GM23338 (cell line): ENCODE measurements at regions not wholly inside any gene's neighbourhood (a gene's known extent, or its start where the extent isn't known, plus 50 kb on each side); places are given as distances from the start of the nearest gene placed in this dataset.
"Not testable (repeated sequence)": the region's sequence is repeated elsewhere in the genome, so short reads cannot be mapped to it uniquely, and the experiment has no call there.

Experiments used
- CREB1 ChIP-seq: fragments of 250-450 bp; sonication (Bioruptor Pico); IDR thresholded peaks from 2 replicates; pipeline ENCODE4 v1.5.0; 2020; ENCODE audit warnings: low read depth, mild to moderate bottlenecking, moderate library complexity
- EZH2 ChIP-seq: fragments of 200-600 bp; sonication (generic); IDR thresholded peaks from one replicate; pipeline ENCODE4 v1.8.0; 2017; ENCODE audit warnings: antibody characterized with exemption, mild to moderate bottlenecking, low read depth; ENCODE audit not compliant: unreplicated experiment
- EZH2phosphoT487 ChIP-seq: fragments of 200-600 bp; sonication (generic); IDR thresholded peaks from one replicate; pipeline ENCODE4 v1.8.1; 2018; ENCODE audit warnings: antibody characterized with exemption; ENCODE audit not compliant: unreplicated experiment
- JUNB ChIP-seq: IDR thresholded peaks from one replicate; pipeline ENCODE4 v1.6.1; 2016; ENCODE audit warnings: antibody characterized with exemption; ENCODE audit not compliant: unreplicated experiment
- NANOG ChIP-seq: IDR thresholded peaks from 2 replicates; pipeline ENCODE4 v1.6.1; 2016; ENCODE audit warnings: antibody characterized with exemption, borderline replicate concordance
- POLR2AphosphoS5 ChIP-seq: IDR thresholded peaks from 2 replicates; pipeline ENCODE4 v1.6.1; 2016; ENCODE audit warnings: antibody characterized with exemption, low read depth
- STAT1 ChIP-seq: IDR thresholded peaks from one replicate; pipeline ENCODE4 v1.6.1; 2016; ENCODE audit warnings: antibody characterized with exemption; ENCODE audit not compliant: unreplicated experiment
- ZNF114 ChIP-seq: fragments of 250-450 bp; sonication (Bioruptor Pico); IDR thresholded peaks from 2 replicates; pipeline ENCODE4 v1.5.0; 2020; ENCODE audit warnings: mild to moderate bottlenecking, moderate library complexity
- ZNF331 ChIP-seq: fragments of 250-450 bp; sonication (Bioruptor Pico); IDR thresholded peaks from 2 replicates; pipeline ENCODE4 v1.5.0; 2020; ENCODE audit warnings: low read depth, mild to moderate bottlenecking, moderate library complexity
- TF ChIP-seq, protein P1 (sequence below), 2 experiments: fragments of 200-600 bp in 1 of 2; sonication (generic) in 1 of 2; conservative IDR thresholded peaks; 2 replicates each; pipeline versions ENCODE4 v1.5.1 to v1.6.1; 2016 to 2017; ENCODE audit warnings: antibody characterized with exemption in 2 of 2, low read depth in 2 of 2, mild to moderate bottlenecking in 2 of 2, moderate library complexity in 1 of 2
- TF ChIP-seq, protein P2 (sequence below): IDR thresholded peaks from one replicate; pipeline ENCODE4 v1.6.1; 2018; ENCODE audit warnings: antibody characterized with exemption; ENCODE audit not compliant: unreplicated experiment
- TF ChIP-seq, protein P3 (sequence below): IDR thresholded peaks from 2 replicates; pipeline ENCODE4 v1.6.1; 2016; ENCODE audit warnings: antibody characterized with exemption
- TF ChIP-seq, protein P4 (sequence below): fragments of 250-450 bp; sonication (Bioruptor Pico); IDR thresholded peaks from 2 replicates; pipeline ENCODE4 v1.5.0; 2020; ENCODE audit warnings: mild to moderate bottlenecking, moderate library complexity

DNA sequence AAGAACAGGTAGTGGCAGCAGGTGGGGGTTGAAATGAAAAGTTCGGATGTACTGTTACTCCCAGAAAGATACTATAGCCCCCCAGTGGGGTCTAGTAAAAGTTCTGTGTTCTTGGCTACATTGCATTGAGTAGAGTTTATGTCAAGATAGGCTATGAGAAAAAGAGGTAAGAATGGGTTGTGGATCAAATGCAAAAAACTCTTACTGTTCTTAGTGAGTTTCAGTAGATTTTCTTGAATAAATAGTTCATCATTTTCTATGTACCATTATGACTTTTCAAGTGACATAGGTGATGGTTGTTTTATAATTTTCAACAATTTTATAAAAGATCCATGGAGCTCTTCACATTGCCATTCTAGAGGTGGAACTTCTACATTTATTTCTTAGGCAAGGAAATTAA, 165.4 kb downstream of the USP22 start:
- TF ChIP-seq, protein P1, sequence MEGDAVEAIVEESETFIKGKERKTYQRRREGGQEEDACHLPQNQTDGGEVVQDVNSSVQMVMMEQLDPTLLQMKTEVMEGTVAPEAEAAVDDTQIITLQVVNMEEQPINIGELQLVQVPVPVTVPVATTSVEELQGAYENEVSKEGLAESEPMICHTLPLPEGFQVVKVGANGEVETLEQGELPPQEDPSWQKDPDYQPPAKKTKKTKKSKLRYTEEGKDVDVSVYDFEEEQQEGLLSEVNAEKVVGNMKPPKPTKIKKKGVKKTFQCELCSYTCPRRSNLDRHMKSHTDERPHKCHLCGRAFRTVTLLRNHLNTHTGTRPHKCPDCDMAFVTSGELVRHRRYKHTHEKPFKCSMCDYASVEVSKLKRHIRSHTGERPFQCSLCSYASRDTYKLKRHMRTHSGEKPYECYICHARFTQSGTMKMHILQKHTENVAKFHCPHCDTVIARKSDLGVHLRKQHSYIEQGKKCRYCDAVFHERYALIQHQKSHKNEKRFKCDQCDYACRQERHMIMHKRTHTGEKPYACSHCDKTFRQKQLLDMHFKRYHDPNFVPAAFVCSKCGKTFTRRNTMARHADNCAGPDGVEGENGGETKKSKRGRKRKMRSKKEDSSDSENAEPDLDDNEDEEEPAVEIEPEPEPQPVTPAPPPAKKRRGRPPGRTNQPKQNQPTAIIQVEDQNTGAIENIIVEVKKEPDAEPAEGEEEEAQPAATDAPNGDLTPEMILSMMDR (conservative IDR thresholded peaks at IDR 0.05; ENCODE audit: low read depth in 2 of 2) = not testable (repeated sequence)
- not testable (repeated sequence) for TF ChIP-seq POLR2AphosphoS5; EZH2; EZH2phosphoT487; NANOG; JUNB; CREB1 (CRISPR knock-in tag); ZNF114 (CRISPR knock-in tag); ZNF331 (CRISPR knock-in tag); STAT1
- TF ChIP-seq, protein P2, sequence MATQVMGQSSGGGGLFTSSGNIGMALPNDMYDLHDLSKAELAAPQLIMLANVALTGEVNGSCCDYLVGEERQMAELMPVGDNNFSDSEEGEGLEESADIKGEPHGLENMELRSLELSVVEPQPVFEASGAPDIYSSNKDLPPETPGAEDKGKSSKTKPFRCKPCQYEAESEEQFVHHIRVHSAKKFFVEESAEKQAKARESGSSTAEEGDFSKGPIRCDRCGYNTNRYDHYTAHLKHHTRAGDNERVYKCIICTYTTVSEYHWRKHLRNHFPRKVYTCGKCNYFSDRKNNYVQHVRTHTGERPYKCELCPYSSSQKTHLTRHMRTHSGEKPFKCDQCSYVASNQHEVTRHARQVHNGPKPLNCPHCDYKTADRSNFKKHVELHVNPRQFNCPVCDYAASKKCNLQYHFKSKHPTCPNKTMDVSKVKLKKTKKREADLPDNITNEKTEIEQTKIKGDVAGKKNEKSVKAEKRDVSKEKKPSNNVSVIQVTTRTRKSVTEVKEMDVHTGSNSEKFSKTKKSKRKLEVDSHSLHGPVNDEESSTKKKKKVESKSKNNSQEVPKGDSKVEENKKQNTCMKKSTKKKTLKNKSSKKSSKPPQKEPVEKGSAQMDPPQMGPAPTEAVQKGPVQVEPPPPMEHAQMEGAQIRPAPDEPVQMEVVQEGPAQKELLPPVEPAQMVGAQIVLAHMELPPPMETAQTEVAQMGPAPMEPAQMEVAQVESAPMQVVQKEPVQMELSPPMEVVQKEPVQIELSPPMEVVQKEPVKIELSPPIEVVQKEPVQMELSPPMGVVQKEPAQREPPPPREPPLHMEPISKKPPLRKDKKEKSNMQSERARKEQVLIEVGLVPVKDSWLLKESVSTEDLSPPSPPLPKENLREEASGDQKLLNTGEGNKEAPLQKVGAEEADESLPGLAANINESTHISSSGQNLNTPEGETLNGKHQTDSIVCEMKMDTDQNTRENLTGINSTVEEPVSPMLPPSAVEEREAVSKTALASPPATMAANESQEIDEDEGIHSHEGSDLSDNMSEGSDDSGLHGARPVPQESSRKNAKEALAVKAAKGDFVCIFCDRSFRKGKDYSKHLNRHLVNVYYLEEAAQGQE = not testable (repeated sequence)
- TF ChIP-seq, protein P3, sequence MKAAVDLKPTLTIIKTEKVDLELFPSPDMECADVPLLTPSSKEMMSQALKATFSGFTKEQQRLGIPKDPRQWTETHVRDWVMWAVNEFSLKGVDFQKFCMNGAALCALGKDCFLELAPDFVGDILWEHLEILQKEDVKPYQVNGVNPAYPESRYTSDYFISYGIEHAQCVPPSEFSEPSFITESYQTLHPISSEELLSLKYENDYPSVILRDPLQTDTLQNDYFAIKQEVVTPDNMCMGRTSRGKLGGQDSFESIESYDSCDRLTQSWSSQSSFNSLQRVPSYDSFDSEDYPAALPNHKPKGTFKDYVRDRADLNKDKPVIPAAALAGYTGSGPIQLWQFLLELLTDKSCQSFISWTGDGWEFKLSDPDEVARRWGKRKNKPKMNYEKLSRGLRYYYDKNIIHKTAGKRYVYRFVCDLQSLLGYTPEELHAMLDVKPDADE = not testable (repeated sequence)
- TF ChIP-seq, protein P4, sequence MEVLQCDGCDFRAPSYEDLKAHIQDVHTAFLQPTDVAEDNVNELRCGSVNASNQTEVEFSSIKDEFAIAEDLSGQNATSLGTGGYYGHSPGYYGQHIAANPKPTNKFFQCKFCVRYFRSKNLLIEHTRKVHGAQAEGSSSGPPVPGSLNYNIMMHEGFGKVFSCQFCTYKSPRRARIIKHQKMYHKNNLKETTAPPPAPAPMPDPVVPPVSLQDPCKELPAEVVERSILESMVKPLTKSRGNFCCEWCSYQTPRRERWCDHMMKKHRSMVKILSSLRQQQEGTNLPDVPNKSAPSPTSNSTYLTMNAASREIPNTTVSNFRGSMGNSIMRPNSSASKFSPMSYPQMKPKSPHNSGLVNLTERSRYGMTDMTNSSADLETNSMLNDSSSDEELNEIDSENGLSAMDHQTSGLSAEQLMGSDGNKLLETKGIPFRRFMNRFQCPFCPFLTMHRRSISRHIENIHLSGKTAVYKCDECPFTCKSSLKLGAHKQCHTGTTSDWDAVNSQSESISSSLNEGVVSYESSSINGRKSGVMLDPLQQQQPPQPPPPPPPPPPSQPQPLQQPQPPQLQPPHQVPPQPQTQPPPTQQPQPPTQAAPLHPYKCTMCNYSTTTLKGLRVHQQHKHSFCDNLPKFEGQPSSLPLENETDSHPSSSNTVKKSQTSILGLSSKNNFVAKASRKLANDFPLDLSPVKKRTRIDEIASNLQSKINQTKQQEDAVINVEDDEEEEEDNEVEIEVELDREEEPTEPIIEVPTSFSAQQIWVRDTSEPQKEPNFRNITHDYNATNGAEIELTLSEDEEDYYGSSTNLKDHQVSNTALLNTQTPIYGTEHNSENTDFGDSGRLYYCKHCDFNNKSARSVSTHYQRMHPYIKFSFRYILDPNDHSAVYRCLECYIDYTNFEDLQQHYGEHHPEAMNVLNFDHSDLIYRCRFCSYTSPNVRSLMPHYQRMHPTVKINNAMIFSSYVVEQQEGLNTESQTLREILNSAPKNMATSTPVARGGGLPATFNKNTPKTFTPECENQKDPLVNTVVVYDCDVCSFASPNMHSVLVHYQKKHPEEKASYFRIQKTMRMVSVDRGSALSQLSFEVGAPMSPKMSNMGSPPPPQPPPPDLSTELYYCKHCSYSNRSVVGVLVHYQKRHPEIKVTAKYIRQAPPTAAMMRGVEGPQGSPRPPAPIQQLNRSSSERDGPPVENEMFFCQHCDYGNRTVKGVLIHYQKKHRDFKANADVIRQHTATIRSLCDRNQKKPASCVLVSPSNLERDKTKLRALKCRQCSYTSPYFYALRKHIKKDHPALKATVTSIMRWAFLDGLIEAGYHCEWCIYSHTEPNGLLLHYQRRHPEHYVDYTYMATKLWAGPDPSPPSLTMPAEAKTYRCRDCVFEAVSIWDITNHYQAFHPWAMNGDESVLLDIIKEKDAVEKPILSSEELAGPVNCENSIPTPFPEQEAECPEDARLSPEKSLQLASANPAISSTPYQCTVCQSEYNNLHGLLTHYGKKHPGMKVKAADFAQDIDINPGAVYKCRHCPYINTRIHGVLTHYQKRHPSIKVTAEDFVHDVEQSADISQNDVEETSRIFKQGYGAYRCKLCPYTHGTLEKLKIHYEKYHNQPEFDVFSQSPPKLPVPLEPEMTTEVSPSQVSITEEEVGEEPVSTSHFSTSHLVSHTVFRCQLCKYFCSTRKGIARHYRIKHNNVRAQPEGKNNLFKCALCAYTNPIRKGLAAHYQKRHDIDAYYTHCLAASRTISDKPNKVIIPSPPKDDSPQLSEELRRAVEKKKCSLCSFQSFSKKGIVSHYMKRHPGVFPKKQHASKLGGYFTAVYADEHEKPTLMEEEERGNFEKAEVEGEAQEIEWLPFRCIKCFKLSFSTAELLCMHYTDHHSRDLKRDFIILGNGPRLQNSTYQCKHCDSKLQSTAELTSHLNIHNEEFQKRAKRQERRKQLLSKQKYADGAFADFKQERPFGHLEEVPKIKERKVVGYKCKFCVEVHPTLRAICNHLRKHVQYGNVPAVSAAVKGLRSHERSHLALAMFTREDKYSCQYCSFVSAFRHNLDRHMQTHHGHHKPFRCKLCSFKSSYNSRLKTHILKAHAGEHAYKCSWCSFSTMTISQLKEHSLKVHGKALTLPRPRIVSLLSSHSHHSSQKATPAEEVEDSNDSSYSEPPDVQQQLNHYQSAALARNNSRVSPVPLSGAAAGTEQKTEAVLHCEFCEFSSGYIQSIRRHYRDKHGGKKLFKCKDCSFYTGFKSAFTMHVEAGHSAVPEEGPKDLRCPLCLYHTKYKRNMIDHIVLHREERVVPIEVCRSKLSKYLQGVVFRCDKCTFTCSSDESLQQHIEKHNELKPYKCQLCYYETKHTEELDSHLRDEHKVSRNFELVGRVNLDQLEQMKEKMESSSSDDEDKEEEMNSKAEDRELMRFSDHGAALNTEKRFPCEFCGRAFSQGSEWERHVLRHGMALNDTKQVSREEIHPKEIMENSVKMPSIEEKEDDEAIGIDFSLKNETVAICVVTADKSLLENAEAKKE (CRISPR knock-in tag) = not testable (repeated sequence)
